ENCODE measurements at regions not wholly inside any gene's neighbourhood (a gene's known extent, or its start where the extent isn't known, plus 50 kb on each side); places are given as distances from the start of the nearest gene placed in this dataset.

DNA sequence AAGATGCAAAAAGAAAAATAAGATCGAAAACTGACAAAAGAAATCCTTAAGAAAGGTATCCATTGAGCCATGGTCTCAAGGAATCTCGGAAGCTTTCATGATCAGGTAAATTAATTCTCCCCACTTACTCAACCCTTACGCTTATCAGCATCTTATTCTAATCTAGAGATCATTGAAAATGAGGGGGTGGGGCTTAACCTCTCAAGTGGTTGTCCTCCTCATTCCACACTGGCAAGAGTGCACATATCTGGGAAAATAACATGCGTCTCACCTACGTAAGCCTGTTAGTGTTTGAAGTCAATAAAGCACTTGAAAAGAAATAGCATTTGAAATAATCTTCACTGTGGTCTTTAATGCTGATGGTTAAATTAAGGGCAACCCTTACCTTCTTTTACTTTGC is 82.5 kb upstream of the NEUROD1 start:
- BruUV-seq (replicated peaks): no TSS peak
- intact Hi-C loops (cut with micrococcal nuclease; ENCODE audit: unreplicated experiment): no loop called here
- no peak for TF ChIP-seq EZH2phosphoT487 (IDR thresholded peaks at IDR 0.05; ENCODE audit: borderline replicate concordance, low read depth, low read length)
- TF ChIP-seq, protein P1, sequence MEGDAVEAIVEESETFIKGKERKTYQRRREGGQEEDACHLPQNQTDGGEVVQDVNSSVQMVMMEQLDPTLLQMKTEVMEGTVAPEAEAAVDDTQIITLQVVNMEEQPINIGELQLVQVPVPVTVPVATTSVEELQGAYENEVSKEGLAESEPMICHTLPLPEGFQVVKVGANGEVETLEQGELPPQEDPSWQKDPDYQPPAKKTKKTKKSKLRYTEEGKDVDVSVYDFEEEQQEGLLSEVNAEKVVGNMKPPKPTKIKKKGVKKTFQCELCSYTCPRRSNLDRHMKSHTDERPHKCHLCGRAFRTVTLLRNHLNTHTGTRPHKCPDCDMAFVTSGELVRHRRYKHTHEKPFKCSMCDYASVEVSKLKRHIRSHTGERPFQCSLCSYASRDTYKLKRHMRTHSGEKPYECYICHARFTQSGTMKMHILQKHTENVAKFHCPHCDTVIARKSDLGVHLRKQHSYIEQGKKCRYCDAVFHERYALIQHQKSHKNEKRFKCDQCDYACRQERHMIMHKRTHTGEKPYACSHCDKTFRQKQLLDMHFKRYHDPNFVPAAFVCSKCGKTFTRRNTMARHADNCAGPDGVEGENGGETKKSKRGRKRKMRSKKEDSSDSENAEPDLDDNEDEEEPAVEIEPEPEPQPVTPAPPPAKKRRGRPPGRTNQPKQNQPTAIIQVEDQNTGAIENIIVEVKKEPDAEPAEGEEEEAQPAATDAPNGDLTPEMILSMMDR (conservative IDR thresholded peaks at IDR 0.05; ENCODE audit: low read length): no peak

DNA sequence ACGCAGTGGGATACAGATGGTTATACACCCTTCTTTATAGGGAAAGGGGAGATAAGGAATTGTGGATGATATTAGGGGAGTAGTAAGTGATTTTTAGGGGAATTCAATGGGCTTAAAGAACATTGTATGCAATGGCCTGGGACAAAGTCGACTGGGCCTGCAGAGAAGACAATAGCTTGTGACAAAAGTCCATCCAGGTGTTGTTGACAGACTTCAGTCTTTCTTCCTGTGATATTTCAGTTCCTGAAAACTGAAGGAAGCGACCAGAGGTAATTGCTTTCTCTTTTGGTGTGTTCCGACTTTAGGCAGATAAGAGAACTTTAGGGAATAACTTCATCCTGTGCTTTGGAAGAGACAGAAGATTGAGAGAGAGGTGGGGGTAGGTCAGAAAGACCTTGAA is 83.1 kb upstream of the NEUROD1 start:
- no peaks in the 10 kb centered on the region for H3K79me2 ChIP-seq (ENCODE audit: insufficient read depth, low read depth, low read length)
- no peaks in the 10 kb centered on the region for H3K9me3 ChIP-seq (ENCODE audit: low read length)
- no peak overlapping the region for H2AFZ ChIP-seq (ENCODE audit: low read length)
- CTCF ChIA-PET (ENCODE audit: unreplicated experiment): no interaction called here
- no TSS peak for BruUV-seq (replicated peaks)
- no peak overlapping the region for H3K4me2 ChIP-seq (ENCODE audit: low read length)
- no peaks in the 10 kb centered on the region for H3K4me1 ChIP-seq (ENCODE audit: insufficient read depth, low read length, poor library complexity, severe bottlenecking)
- H4K20me1 ChIP-seq (ENCODE audit: insufficient read depth, low read length): no peaks in the 10 kb centered on the region
- intact Hi-C loops (cut with micrococcal nuclease; ENCODE audit: unreplicated experiment): no loop called here
- POLR2A ChIA-PET: interaction anchor here (0.6 to 0.7 kb wide), 2 partner anchors 96 to 1875 kb away, joined by 4 to 6 read pairs; no protein-coding TSS in a partner anchor
- no peak for DNase-seq (ENCODE audit: low spot score)
- H3K9me2 ChIP-seq (ENCODE audit: insufficient read depth, low read length): no peaks in the 10 kb centered on the region
- TF ChIP-seq, protein P1 (conservative IDR thresholded peaks at IDR 0.05; ENCODE audit: low read length): no peak
- TF ChIP-seq EZH2phosphoT487 (IDR thresholded peaks at IDR 0.05; ENCODE audit: borderline replicate concordance, low read depth, low read length): no peak
- no peak overlapping the region for H3K27ac ChIP-seq (ENCODE audit: low read depth, low read length, poor library complexity, severe bottlenecking)
- H3K36me3 ChIP-seq (ENCODE audit: insufficient read depth, low read length): no peaks in the 10 kb centered on the region
- no peak overlapping the region for H3K4me3 ChIP-seq (ENCODE audit: low read depth, low read length, poor library complexity, severe bottlenecking)

More for the DNA sequence above, 82.5 kb upstream of the NEUROD1 start:
- Histone ChIP-seq H3K9me2 (ENCODE audit: insufficient read depth, low read length) (no peaks in the 10 kb centered on the region), H4K20me1 (ENCODE audit: insufficient read depth, low read length) (no peaks in the 10 kb centered on the region), H3K79me2 (ENCODE audit: insufficient read depth, low read depth, low read length) (no peaks in the 10 kb centered on the region), H3K27ac (ENCODE audit: low read depth, low read length, poor library complexity, severe bottlenecking) (no peak overlapping the region), H3K9me3 (ENCODE audit: low read length) (no peaks in the 10 kb centered on the region), H3K4me2 (ENCODE audit: low read length) (no peak overlapping the region), H3K36me3 (ENCODE audit: insufficient read depth, low read length) (no peaks in the 10 kb centered on the region), H3K4me1 (ENCODE audit: insufficient read depth, low read length, poor library complexity, severe bottlenecking) (no peaks in the 10 kb centered on the region), H3K4me3 (ENCODE audit: low read depth, low read length, poor library complexity, severe bottlenecking) (no peak overlapping the region), H2AFZ (ENCODE audit: low read length) (no peak overlapping the region)
- DNase-seq (ENCODE audit: low spot score): no peak
- ChIA-PET CTCF (ENCODE audit: unreplicated experiment) (no interaction called here), POLR2A (interaction anchor here (0.6 kb wide), 1 partner anchor 1875 kb away, joined by 4 read pairs; no protein-coding TSS in a partner anchor)

DNA sequence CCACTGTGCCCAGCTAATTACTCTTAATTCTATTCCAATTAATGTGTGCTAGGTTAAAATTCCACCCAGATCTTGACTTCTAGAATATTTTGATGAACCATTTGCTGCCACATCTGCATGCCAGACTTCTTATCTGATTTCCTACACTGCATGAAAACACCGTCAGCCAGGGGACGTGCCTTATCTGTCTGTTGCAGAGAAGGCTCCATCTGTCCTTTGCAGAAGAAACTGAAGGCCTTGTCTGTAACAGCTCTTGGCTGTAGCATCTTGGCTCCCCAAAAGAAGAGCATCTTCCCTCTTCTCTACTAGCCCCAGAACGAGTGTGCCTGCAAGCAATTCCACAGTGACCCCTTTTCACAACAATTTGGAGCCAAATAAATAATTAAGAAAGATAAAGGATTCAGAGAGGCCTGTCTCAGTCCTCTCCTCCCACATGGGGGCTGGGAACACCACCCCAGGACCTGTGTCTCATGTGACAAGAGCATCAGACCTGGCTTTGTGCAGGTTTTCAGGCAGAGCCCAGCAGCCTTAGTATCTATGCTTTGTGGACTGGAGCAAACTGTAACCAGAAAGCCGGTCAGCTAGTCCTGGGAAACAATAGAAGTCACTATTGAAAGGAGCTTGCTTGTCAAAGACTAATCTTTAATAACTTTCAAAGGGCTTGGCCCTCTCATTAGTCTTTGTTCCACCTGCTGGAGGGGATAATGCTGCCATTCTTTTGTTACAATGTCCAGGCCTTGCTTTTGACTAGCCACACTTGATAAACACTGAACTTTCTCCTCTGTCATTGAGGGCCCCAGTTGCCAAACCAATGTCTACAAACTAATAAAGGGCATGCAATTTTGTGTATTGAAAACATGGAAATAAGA is 84.0 kb upstream of the NEUROD1 start:
- Histone ChIP-seq H3K4me1 (ENCODE audit: insufficient read depth, low read length, poor library complexity, severe bottlenecking) (no peaks in the 10 kb centered on the region), H4K20me1 (ENCODE audit: insufficient read depth, low read length) (no peaks in the 10 kb centered on the region), H2AFZ (ENCODE audit: low read length) (no peak overlapping the region), H3K36me3 (ENCODE audit: insufficient read depth, low read length) (no peaks in the 10 kb centered on the region), H3K27ac (ENCODE audit: low read depth, low read length, poor library complexity, severe bottlenecking) (no peak overlapping the region), H3K4me2 (ENCODE audit: low read length) (no peak overlapping the region), H3K79me2 (ENCODE audit: insufficient read depth, low read depth, low read length) (no peaks in the 10 kb centered on the region), H3K9me3 (ENCODE audit: low read length) (no peaks in the 10 kb centered on the region), H3K4me3 (ENCODE audit: low read depth, low read length, poor library complexity, severe bottlenecking) (no peak overlapping the region), H3K9me2 (ENCODE audit: insufficient read depth, low read length) (no peaks in the 10 kb centered on the region)
- CTCF ChIA-PET (ENCODE audit: unreplicated experiment): no interaction called here
- TF ChIP-seq, protein P1 (conservative IDR thresholded peaks at IDR 0.05; ENCODE audit: low read length): no peak
- no peak for TF ChIP-seq EZH2phosphoT487 (IDR thresholded peaks at IDR 0.05; ENCODE audit: borderline replicate concordance, low read depth, low read length)
- POLR2A ChIA-PET: interaction anchor here (0.5 to 1.4 kb wide), 5 partner anchors 10 to 96 kb away, joined by 3 to 6 read pairs (median 4); no protein-coding TSS in a partner anchor
- no TSS peak for BruUV-seq (replicated peaks)
- intact Hi-C loops (cut with micrococcal nuclease; ENCODE audit: unreplicated experiment): no loop called here
- no peak for DNase-seq (ENCODE audit: low spot score)

Measured in OCI-LY7 (cell line).